GM12878 (cell line): ENCODE measurements at regions not wholly inside any gene's neighbourhood (a gene's known extent, or its start where the extent isn't known, plus 50 kb on each side); places are given as distances from the start of the nearest gene placed in this dataset.

Experiments used
- ATAC-seq: fragments of 200-7000 bp; cut with Tn5 transposase; 3 replicates; pipeline ENCODE4 v1.9.1; 2020; ENCODE audit warnings: mild to moderate bottlenecking, moderate library complexity
- BruUV-seq: library from RNA; stranded (reverse); fragments of 400-500 nt; replicated peaks from 2 replicates; lab custom pipeline; 2021; lab: Mats Ljungman, UMichigan
- CTCF ChIA-PET: fragments of 300-600 bp; sonication (Branson Sonifier 250); formaldehyde crosslinking; extraction: SDS; loops from one replicate; lab custom pipeline; 2021; ENCODE audit warnings: inconsistent platforms; lab: Yijun Ruan, JAX
- POLR2A ChIA-PET: fragments of 350-600 bp; formaldehyde crosslinking; extraction: SDS; loops from one replicate; lab custom pipeline; 2021; ENCODE audit warnings: inconsistent platforms; lab: Charles Lee
- RAD21 ChIA-PET: fragments of 300-600 bp; sonication (Branson Sonifier 250); formaldehyde crosslinking; loops from one replicate; lab custom pipeline; 2023; ENCODE audit warnings: antibody characterized with exemption; ENCODE audit not compliant: unreplicated experiment; lab: Charles Lee
- SMC1A ChIA-PET: fragments of 300-600 bp; sonication (Branson Sonifier 250); formaldehyde crosslinking; loops from one replicate; lab custom pipeline; 2023; ENCODE audit not compliant: unreplicated experiment, uncharacterized antibody; lab: Charles Lee
- DNase-seq: peaks from one replicate; pipeline ENCODE4 v3.0.0-alpha.2; 2011; ENCODE audit warnings: low read depth, low spot score
- FAIRE-seq: peaks from 3 replicates; lab custom pipeline; 2011; peaks lifted over from hg19 to GRCh38; lab: Jason Lieb, UNC
- H2AFZ ChIP-seq: 2 replicates; pipeline ENCODE4 v1.6.0; 2011; ENCODE audit warnings: low read depth, low read length, control low read depth; ENCODE audit not compliant: control insufficient read depth
- H3K27ac ChIP-seq: 2 replicates; pipeline ENCODE4 v1.5.1; 2011; ENCODE audit warnings: control low read depth; ENCODE audit not compliant: control insufficient read depth, insufficient read depth
- H3K27me3 ChIP-seq, 2 experiments: replicated peaks in 1 of 2; 2 replicates each; pipeline versions ENCODE4 v1.6.0 to v1.6.1; 2011; ENCODE audit warnings: low read length in 1 of 2; ENCODE audit not compliant: control insufficient read depth in 2 of 2, insufficient read depth in 2 of 2
- H3K36me3 ChIP-seq, 2 experiments: 2 replicates each; pipeline ENCODE4 v1.5.1; 2011; ENCODE audit warnings: low read length in 1 of 2; ENCODE audit not compliant: control insufficient read depth in 2 of 2, insufficient read depth in 2 of 2
- H3K4me1 ChIP-seq: 2 replicates; pipeline ENCODE4 v1.6.1; 2011; ENCODE audit warnings: mild to moderate bottlenecking, low read length, moderate library complexity, mixed read lengths; ENCODE audit not compliant: control insufficient read depth, insufficient read depth
- H3K4me2 ChIP-seq: 2 replicates; pipeline ENCODE4 v1.6.0; 2011; ENCODE audit warnings: control low read depth; ENCODE audit not compliant: control insufficient read depth, insufficient read depth
- H3K4me3 ChIP-seq: fragments of 200-600 bp; sonication (generic); 2 replicates; pipeline ENCODE4 v1.5.1; 2016
- H3K79me2 ChIP-seq: 2 replicates; pipeline ENCODE4 v1.6.0; 2011; ENCODE audit warnings: low read length; ENCODE audit not compliant: control insufficient read depth, insufficient read depth
- H3K9ac ChIP-seq: 2 replicates; pipeline ENCODE4 v1.8.0; 2011; ENCODE audit warnings: low read length, control low read depth, mixed read lengths; ENCODE audit not compliant: control insufficient read depth, insufficient read depth
- H3K9me3 ChIP-seq: replicated peaks from 3 replicates; pipeline ENCODE4 v1.5.1; 2011; ENCODE audit warnings: mild to moderate bottlenecking, low read length; ENCODE audit not compliant: control insufficient read depth, insufficient read depth
- H4K20me1 ChIP-seq: 2 replicates; pipeline ENCODE4 v1.6.0; 2011; ENCODE audit not compliant: control insufficient read depth, insufficient read depth
- CHD2 ChIP-seq: IDR thresholded peaks from 2 replicates; pipeline ENCODE4 v1.6.1; 2011; ENCODE audit warnings: low read depth, low read length, improper control_type of control experiment, borderline replicate concordance
- CHD4 ChIP-seq: fragments of 200-600 bp; sonication (generic); IDR thresholded peaks from 2 replicates; pipeline ENCODE4 v1.6.1; 2016; ENCODE audit warnings: mild to moderate bottlenecking
- HDAC6 ChIP-seq: fragments of 200-600 bp; sonication (generic); IDR thresholded peaks from one replicate; pipeline ENCODE4 v1.8.0; 2017; ENCODE audit warnings: antibody characterized with exemption; ENCODE audit not compliant: unreplicated experiment
- RAD51 ChIP-seq: fragments of 450-650 bp; IDR thresholded peaks from 2 replicates; pipeline ENCODE4 v1.6.1; 2016; ENCODE audit warnings: moderate library complexity, mild to moderate bottlenecking, inconsistent platforms
- WGBS: methylation state at CpG from one replicate; pipeline ENCODE4 v1.1.6; 2016; ENCODE audit warnings: low lambda C conversion rate; ENCODE audit not compliant: insufficient replicate concordance, insufficient coverage; ENCODE audit errors: missing lambda C conversion rate; 5-methylcytosine and 5-hydroxymethylcytosine counted together
- in situ Hi-C: fragments of 300-500 bp; cut with MboI; formaldehyde crosslinking; loops from 9 replicates; pipeline ENCODE4 v1.14.3; 2018; ENCODE audit warnings: mixed read lengths
- intact Hi-C: fragments of 100-400 bp; cut with micrococcal nuclease; formaldehyde crosslinking; loops from one replicate; pipeline ENCODE4 v1.14.2; 2022; ENCODE audit not compliant: unreplicated experiment
- TF ChIP-seq, protein P1 (sequence below): fragments of 450-650 bp; conservative IDR thresholded peaks from 2 replicates; pipeline ENCODE4 v1.6.1; 2017; ENCODE audit warnings: mild to moderate bottlenecking, moderate library complexity
- TF ChIP-seq, protein P2 (sequence below): fragments of 150-350 bp; IDR thresholded peaks from 2 replicates; pipeline ENCODE4 v1.6.1; 2016; ENCODE audit warnings: low read depth, low read length

GRCh38 chr2:65819963-65820362 is 387.6 kb upstream of the SPRED2 start:
- RAD21 ChIA-PET = no interaction called here
- 0% methylated on average over 1 of the region's 1 CpG for WGBS
- DNase-seq (no peak), ATAC-seq (no peak), FAIRE-seq (no peak)
- intact Hi-C loops = no loop called here
- SMC1A ChIA-PET = interaction anchor here (0.9 to 1.2 kb wide), 2 partner anchors 14 to 16 kb away, joined by 3 read pairs; no protein-coding TSS in a partner anchor
- H3K27ac ChIP-seq = no peak overlapping the region
- no peaks in the 10 kb centered on the region for H3K9me3 ChIP-seq
- H3K9ac ChIP-seq = no peak overlapping the region
- POLR2A ChIA-PET = no interaction called here
- H3K4me2 ChIP-seq = no peak overlapping the region
- no peaks in the 10 kb centered on the region; a peak in 1 of 4 replicates for H3K27me3 ChIP-seq
- no peak overlapping the region for H2AFZ ChIP-seq
- CTCF ChIA-PET = no interaction called here
- H3K36me3 ChIP-seq = no peaks in the 10 kb centered on the region
- no TSS peak for BruUV-seq
- no peaks in the 10 kb centered on the region for H4K20me1 ChIP-seq
- in situ Hi-C loops = no loop called here
- TF ChIP-seq, protein P1, sequence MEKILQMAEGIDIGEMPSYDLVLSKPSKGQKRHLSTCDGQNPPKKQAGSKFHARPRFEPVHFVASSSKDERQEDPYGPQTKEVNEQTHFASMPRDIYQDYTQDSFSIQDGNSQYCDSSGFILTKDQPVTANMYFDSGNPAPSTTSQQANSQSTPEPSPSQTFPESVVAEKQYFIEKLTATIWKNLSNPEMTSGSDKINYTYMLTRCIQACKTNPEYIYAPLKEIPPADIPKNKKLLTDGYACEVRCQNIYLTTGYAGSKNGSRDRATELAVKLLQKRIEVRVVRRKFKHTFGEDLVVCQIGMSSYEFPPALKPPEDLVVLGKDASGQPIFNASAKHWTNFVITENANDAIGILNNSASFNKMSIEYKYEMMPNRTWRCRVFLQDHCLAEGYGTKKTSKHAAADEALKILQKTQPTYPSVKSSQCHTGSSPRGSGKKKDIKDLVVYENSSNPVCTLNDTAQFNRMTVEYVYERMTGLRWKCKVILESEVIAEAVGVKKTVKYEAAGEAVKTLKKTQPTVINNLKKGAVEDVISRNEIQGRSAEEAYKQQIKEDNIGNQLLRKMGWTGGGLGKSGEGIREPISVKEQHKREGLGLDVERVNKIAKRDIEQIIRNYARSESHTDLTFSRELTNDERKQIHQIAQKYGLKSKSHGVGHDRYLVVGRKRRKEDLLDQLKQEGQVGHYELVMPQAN = no peak
- TF ChIP-seq RAD51 = no peak
- H3K79me2 ChIP-seq = no peaks in the 10 kb centered on the region
- no peak overlapping the region for H3K4me3 ChIP-seq
- H3K4me1 ChIP-seq = no peaks in the 10 kb centered on the region

- WGBS = 8% methylated on average over 3 of the region's 3 CpGs
- Histone ChIP-seq H4K20me1 (no peaks in the 10 kb centered on the region), H3K27ac (no peak overlapping the region), H2AFZ (no peak overlapping the region), H3K36me3 (no peaks in the 10 kb centered on the region), H3K4me2 (no peak overlapping the region), H3K27me3 (no peaks in the 10 kb centered on the region; a peak in 2 of 4 replicates), H3K4me3 (no peak overlapping the region), H3K79me2 (no peaks in the 10 kb centered on the region), H3K9ac (no peak overlapping the region), H3K4me1 (no peaks in the 10 kb centered on the region), H3K9me3 (no peaks in the 10 kb centered on the region)
- no TSS peak for BruUV-seq
- FAIRE-seq (no peak), DNase-seq (no peak), ATAC-seq (no peak)
- ChIA-PET POLR2A (no interaction called here), CTCF (no interaction called here), SMC1A (no interaction called here), RAD21 (no interaction called here)
- intact Hi-C loops (no loop called here), in situ Hi-C loops (no loop called here)
- TF ChIP-seq, protein P2, sequence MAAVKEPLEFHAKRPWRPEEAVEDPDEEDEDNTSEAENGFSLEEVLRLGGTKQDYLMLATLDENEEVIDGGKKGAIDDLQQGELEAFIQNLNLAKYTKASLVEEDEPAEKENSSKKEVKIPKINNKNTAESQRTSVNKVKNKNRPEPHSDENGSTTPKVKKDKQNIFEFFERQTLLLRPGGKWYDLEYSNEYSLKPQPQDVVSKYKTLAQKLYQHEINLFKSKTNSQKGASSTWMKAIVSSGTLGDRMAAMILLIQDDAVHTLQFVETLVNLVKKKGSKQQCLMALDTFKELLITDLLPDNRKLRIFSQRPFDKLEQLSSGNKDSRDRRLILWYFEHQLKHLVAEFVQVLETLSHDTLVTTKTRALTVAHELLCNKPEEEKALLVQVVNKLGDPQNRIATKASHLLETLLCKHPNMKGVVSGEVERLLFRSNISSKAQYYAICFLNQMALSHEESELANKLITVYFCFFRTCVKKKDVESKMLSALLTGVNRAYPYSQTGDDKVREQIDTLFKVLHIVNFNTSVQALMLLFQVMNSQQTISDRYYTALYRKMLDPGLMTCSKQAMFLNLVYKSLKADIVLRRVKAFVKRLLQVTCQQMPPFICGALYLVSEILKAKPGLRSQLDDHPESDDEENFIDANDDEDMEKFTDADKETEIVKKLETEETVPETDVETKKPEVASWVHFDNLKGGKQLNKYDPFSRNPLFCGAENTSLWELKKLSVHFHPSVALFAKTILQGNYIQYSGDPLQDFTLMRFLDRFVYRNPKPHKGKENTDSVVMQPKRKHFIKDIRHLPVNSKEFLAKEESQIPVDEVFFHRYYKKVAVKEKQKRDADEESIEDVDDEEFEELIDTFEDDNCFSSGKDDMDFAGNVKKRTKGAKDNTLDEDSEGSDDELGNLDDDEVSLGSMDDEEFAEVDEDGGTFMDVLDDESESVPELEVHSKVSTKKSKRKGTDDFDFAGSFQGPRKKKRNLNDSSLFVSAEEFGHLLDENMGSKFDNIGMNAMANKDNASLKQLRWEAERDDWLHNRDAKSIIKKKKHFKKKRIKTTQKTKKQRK = no peak
- TF ChIP-seq HDAC6 (no peak), CHD4 (no peak), CHD2 (no peak)
Observed at GRCh38 chr2:65818873-65819451, 386.6 kb upstream of the SPRED2 start.
